Osteoblast (primary cell): ENCODE measurements at regions not wholly inside any gene's neighbourhood (a gene's known extent, or its start where the extent isn't known, plus 50 kb on each side); places are given as distances from the start of the nearest gene placed in this dataset.
"Not testable (repeated sequence)": the region's sequence is repeated elsewhere in the genome, so short reads cannot be mapped to it uniquely, and the experiment has no call there.

Experiments
- DNase-seq: peaks from one replicate; pipeline ENCODE4 v3.0.0; 2011; ENCODE audit warnings: low spot score, mixed read lengths; ENCODE audit not compliant: insufficient read length; ENCODE audit errors: missing footprints
- H2AFZ ChIP-seq: 2 replicates; pipeline ENCODE4 v1.6.0; 2011; ENCODE audit warnings: mild to moderate bottlenecking, low read length
- H3K27ac ChIP-seq: 2 replicates; pipeline ENCODE4 v1.5.1; 2011; ENCODE audit warnings: mild to moderate bottlenecking, low read depth, low read length, moderate library complexity
- H3K27me3 ChIP-seq: 2 replicates; pipeline ENCODE4 v1.6.0; 2012; ENCODE audit warnings: mild to moderate bottlenecking, control low read depth, inconsistent platforms, low read length, moderate library complexity; ENCODE audit not compliant: insufficient read depth
- H3K36me3 ChIP-seq: 2 replicates; pipeline ENCODE4 v1.5.1; 2011; ENCODE audit warnings: mild to moderate bottlenecking, low read length, control low read depth, moderate library complexity; ENCODE audit not compliant: insufficient read depth
- H3K4me1 ChIP-seq: 2 replicates; pipeline ENCODE4 v1.5.1; 2011; ENCODE audit warnings: mild to moderate bottlenecking, low read length, control low read depth, moderate library complexity; ENCODE audit not compliant: insufficient read depth
- H3K4me2 ChIP-seq: 2 replicates; pipeline ENCODE4 v1.6.0; 2011; ENCODE audit warnings: mild to moderate bottlenecking, low read length; ENCODE audit not compliant: insufficient read depth
- H3K4me3 ChIP-seq: fragments of 200-600 bp; sonication (generic); 3 replicates; pipeline ENCODE4 v1.5.1; 2012; ENCODE audit warnings: mild to moderate bottlenecking, low read length, inconsistent platforms; ENCODE audit not compliant: insufficient read depth
- H3K79me2 ChIP-seq: 2 replicates; pipeline ENCODE4 v1.6.0; 2012; ENCODE audit warnings: mild to moderate bottlenecking, low read length, control low read depth, inconsistent platforms; ENCODE audit not compliant: insufficient read depth
- H3K9me3 ChIP-seq: 2 replicates; pipeline ENCODE4 v1.5.1; 2011; ENCODE audit warnings: low read depth, low read length, control low read depth
- H4K20me1 ChIP-seq: 2 replicates; pipeline ENCODE4 v1.6.0; 2012; ENCODE audit warnings: mild to moderate bottlenecking, low read length, control low read depth; ENCODE audit not compliant: insufficient read depth
- CTCF ChIP-seq: IDR thresholded peaks from 2 replicates; pipeline ENCODE4 v1.5.1; 2011; ENCODE audit warnings: mild to moderate bottlenecking, low read depth, low read length, moderate library complexity; ENCODE audit errors: extremely low read depth

- H4K20me1 ChIP-seq, result no peaks in the 10 kb centered on the region
- H3K4me2 ChIP-seq, result no peak overlapping the region
- DNase-seq, result no peak
- H3K27me3 ChIP-seq, result no peaks in the 10 kb centered on the region
- no peak overlapping the region for H3K4me3 ChIP-seq
- H3K36me3 ChIP-seq, result no peaks in the 10 kb centered on the region
- H2AFZ ChIP-seq, result no peak overlapping the region
- no peaks in the 10 kb centered on the region for H3K4me1 ChIP-seq
- no peaks in the 10 kb centered on the region for H3K79me2 ChIP-seq
- H3K27ac ChIP-seq, result no peak overlapping the region
- no peak for TF ChIP-seq CTCF
- H3K9me3 ChIP-seq, result no peaks in the 10 kb centered on the region
These were observed 91.9 kb upstream of the CEP78 start for GRCh38 chr9:78144008-78144381.

- H3K4me2 ChIP-seq, result no peak overlapping the region
- H3K27me3 ChIP-seq, result no peaks in the 10 kb centered on the region
- no peaks in the 10 kb centered on the region for H3K36me3 ChIP-seq
- no peaks in the 10 kb centered on the region for H3K9me3 ChIP-seq
- no peaks in the 10 kb centered on the region for H3K4me1 ChIP-seq
- no peak overlapping the region for H3K27ac ChIP-seq
- no peak overlapping the region for H2AFZ ChIP-seq
- no peak for TF ChIP-seq CTCF
- no peak for DNase-seq
- H3K4me3 ChIP-seq, result no peak overlapping the region
- no peaks in the 10 kb centered on the region for H3K79me2 ChIP-seq
- H4K20me1 ChIP-seq, result no peaks in the 10 kb centered on the region
These were observed 92.4 kb upstream of the CEP78 start for GRCh38 chr9:78143281-78144007.

- H3K4me2 ChIP-seq, H2AFZ ChIP-seq, H3K79me2 ChIP-seq, H4K20me1 ChIP-seq, H3K27ac ChIP-seq, DNase-seq, H3K36me3 ChIP-seq, H3K9me3 ChIP-seq, H3K4me1 ChIP-seq, H3K4me3 ChIP-seq, H3K27me3 ChIP-seq: not testable (repeated sequence)
These were observed 93.6 kb upstream of the CEP78 start for GRCh38 chr9:78142264-78142663.

- no peak overlapping the region for H3K4me2 ChIP-seq
- no peaks in the 10 kb centered on the region for H3K27me3 ChIP-seq
- TF ChIP-seq CTCF, result no peak
- H3K4me3 ChIP-seq, result no peak overlapping the region
- no peaks in the 10 kb centered on the region for H3K9me3 ChIP-seq
- no peaks in the 10 kb centered on the region for H3K79me2 ChIP-seq
- H3K36me3 ChIP-seq, result no peaks in the 10 kb centered on the region
- peaks cover 19% of the 10 kb centered on the region for H3K4me1 ChIP-seq
- H4K20me1 ChIP-seq, result no peaks in the 10 kb centered on the region
- H3K27ac ChIP-seq, result no peak overlapping the region
- DNase-seq, result no peak
- H2AFZ ChIP-seq, result no peak overlapping the region
These were observed 102.1 kb upstream of the CEP78 start for GRCh38 chr9:78133751-78134150.
